ENCODE measurements at regions not wholly inside any gene's neighbourhood (a gene's known extent, or its start where the extent isn't known, plus 50 kb on each side); places are given as distances from the start of the nearest gene placed in this dataset.

- Histone ChIP-seq H3K4me2 (ENCODE audit: low read depth, low read length) (no peak overlapping the region), H3K79me2 (ENCODE audit: low read length) (no peaks in the 10 kb centered on the region), H4K20me1 (ENCODE audit: insufficient read depth, low read length) (no peaks in the 10 kb centered on the region), H3K36me3 (replicated peaks; ENCODE audit: insufficient read depth, low read length) (no peaks in the 10 kb centered on the region), H3K4me1 (ENCODE audit: low read length) (no peaks in the 10 kb centered on the region), H3K9me2 (replicated peaks; ENCODE audit: insufficient read depth, low read length) (no peaks in the 10 kb centered on the region), H3K4me3 (ENCODE audit: low read length) (no peak overlapping the region), H3K27ac (ENCODE audit: low read length) (no peak overlapping the region), H3K9ac (ENCODE audit: low read length) (no peak overlapping the region), H3K27me3 (replicated peaks; ENCODE audit: insufficient read depth, low read length) (no peaks in the 10 kb centered on the region), H3K9me3 (replicated peaks; ENCODE audit: insufficient read depth, low read length) (no peaks in the 10 kb centered on the region), H3F3A (ENCODE audit: insufficient read depth, low read length) (no peaks in the 10 kb centered on the region), H2AFZ (ENCODE audit: low read length) (no peak overlapping the region)
- no peak for TF ChIP-seq EZH2 (optimal IDR thresholded peaks at IDR 0.05; ENCODE audit: low read depth, low read length)
- TF ChIP-seq CTCF (IDR thresholded peaks at IDR 0.05; ENCODE audit: low read length): no peak
- TF ChIP-seq EZH2phosphoT487 (IDR thresholded peaks at IDR 0.05; ENCODE audit: low read length): no peak
- DNase-seq: no peak
These were observed 108.0 kb upstream of the HABP2 start for GRCh38 chr10:113444766-113445365.

- no peak overlapping the region for H3K9ac ChIP-seq (ENCODE audit: low read length)
- H3K79me2 ChIP-seq (ENCODE audit: low read length): no peaks in the 10 kb centered on the region
- H3K27me3 ChIP-seq (replicated peaks; ENCODE audit: insufficient read depth, low read length): no peaks in the 10 kb centered on the region
- no peaks in the 10 kb centered on the region for H3K9me2 ChIP-seq (replicated peaks; ENCODE audit: insufficient read depth, low read length)
- H4K20me1 ChIP-seq (ENCODE audit: insufficient read depth, low read length): no peaks in the 10 kb centered on the region
- TF ChIP-seq EZH2phosphoT487 (IDR thresholded peaks at IDR 0.05; ENCODE audit: low read length) (no peak), CTCF (IDR thresholded peaks at IDR 0.05; ENCODE audit: low read length) (no peak), EZH2 (optimal IDR thresholded peaks at IDR 0.05; ENCODE audit: low read depth, low read length) (no peak)
- no peaks in the 10 kb centered on the region for H3F3A ChIP-seq (ENCODE audit: insufficient read depth, low read length)
- no peak overlapping the region for H3K4me2 ChIP-seq (ENCODE audit: low read depth, low read length)
- no peak overlapping the region for H3K4me3 ChIP-seq (ENCODE audit: low read length)
- DNase-seq: no peak
- H3K9me3 ChIP-seq (replicated peaks; ENCODE audit: insufficient read depth, low read length): no peaks in the 10 kb centered on the region
- no peak overlapping the region for H3K27ac ChIP-seq (ENCODE audit: low read length)
- no peaks in the 10 kb centered on the region for H3K4me1 ChIP-seq (ENCODE audit: low read length)
- no peaks in the 10 kb centered on the region for H3K36me3 ChIP-seq (replicated peaks; ENCODE audit: insufficient read depth, low read length)
- H2AFZ ChIP-seq (ENCODE audit: low read length): no peak overlapping the region
These were observed 107.1 kb upstream of the HABP2 start for GRCh38 chr10:113445736-113446135.

DNA sequence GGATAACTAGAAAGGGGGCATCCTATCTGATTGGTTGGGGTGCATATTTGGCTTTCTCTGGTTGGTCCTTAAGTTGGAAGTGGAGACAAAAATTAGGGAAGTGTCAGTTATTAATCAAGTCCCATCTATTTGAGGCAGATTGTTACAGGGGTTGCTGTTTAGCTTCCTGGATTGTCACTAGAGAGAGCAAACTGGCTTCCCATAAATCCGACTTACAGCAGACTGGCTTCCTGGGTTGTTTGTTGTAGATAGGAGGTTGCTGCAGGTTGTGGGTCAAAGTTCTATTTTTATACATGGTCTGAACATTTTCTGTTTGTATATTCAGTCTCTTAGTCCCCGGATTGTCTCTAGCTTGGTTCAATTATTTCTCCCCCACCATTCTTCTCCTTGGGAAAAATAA lies 106.1 kb upstream of the HABP2 start:
- no peak for DNase-seq
- Histone ChIP-seq H3K4me2 (ENCODE audit: low read depth, low read length) (no peak overlapping the region), H3K27me3 (replicated peaks; ENCODE audit: insufficient read depth, low read length) (no peaks in the 10 kb centered on the region), H2AFZ (ENCODE audit: low read length) (no peak overlapping the region), H3K27ac (ENCODE audit: low read length) (no peak overlapping the region), H3K4me3 (ENCODE audit: low read length) (no peak overlapping the region), H3K79me2 (ENCODE audit: low read length) (no peaks in the 10 kb centered on the region), H4K20me1 (ENCODE audit: insufficient read depth, low read length) (no peaks in the 10 kb centered on the region), H3K4me1 (ENCODE audit: low read length) (no peaks in the 10 kb centered on the region), H3K9me2 (replicated peaks; ENCODE audit: insufficient read depth, low read length) (no peaks in the 10 kb centered on the region), H3K9ac (ENCODE audit: low read length) (no peak overlapping the region), H3K9me3 (replicated peaks; ENCODE audit: insufficient read depth, low read length) (no peaks in the 10 kb centered on the region), H3F3A (ENCODE audit: insufficient read depth, low read length) (no peaks in the 10 kb centered on the region), H3K36me3 (replicated peaks; ENCODE audit: insufficient read depth, low read length) (no peaks in the 10 kb centered on the region)
- TF ChIP-seq EZH2phosphoT487 (IDR thresholded peaks at IDR 0.05; ENCODE audit: low read length) (no peak), EZH2 (optimal IDR thresholded peaks at IDR 0.05; ENCODE audit: low read depth, low read length) (no peak), CTCF (IDR thresholded peaks at IDR 0.05; ENCODE audit: low read length) (no peak)

All from MM.1S (cell line).